ENCODE measurements at regions not wholly inside any gene's neighbourhood (a gene's known extent, or its start where the extent isn't known, plus 50 kb on each side); places are given as distances from the start of the nearest gene placed in this dataset.

- TF ChIP-seq CTCF (IDR thresholded peaks at IDR 0.05 in 2 of 3, conservative IDR thresholded peaks at IDR 0.05 in 1 of 3; ENCODE audit: borderline replicate concordance in 1 of 3, insufficient read depth in 1 of 3, low read depth in 2 of 3, low read length in 2 of 3): no peak
- no peak for TF ChIP-seq EZH2 (IDR thresholded peaks at IDR 0.05)
- TF ChIP-seq, protein P1, sequence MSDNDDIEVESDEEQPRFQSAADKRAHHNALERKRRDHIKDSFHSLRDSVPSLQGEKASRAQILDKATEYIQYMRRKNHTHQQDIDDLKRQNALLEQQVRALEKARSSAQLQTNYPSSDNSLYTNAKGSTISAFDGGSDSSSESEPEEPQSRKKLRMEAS (IDR thresholded peaks at IDR 0.05): no peak
- TF ChIP-seq ZFX (IDR thresholded peaks at IDR 0.05): no peak
- TF ChIP-seq RAD21 (IDR thresholded peaks at IDR 0.05; ENCODE audit: low read depth): no peak
- no peak for TF ChIP-seq POLR2A (IDR thresholded peaks at IDR 0.05; ENCODE audit: borderline replicate concordance, extremely low read depth, insufficient read depth, insufficient read length)
- no peak for TF ChIP-seq FOSL1 (IDR thresholded peaks at IDR 0.05; ENCODE audit: low read depth)
- TF ChIP-seq ZNF274 (IDR thresholded peaks at IDR 0.05; ENCODE audit: low read depth, low read length): no peak
- TF ChIP-seq POLR2AphosphoS5 (IDR thresholded peaks at IDR 0.05; ENCODE audit: low read depth, low read length): no peak
- no peak for TF ChIP-seq CEBPB (IDR thresholded peaks at IDR 0.05; ENCODE audit: low read depth)
- no peak for TF ChIP-seq REST (IDR thresholded peaks at IDR 0.05; ENCODE audit: low read depth)
- TF ChIP-seq EZH2phosphoT487 (IDR thresholded peaks at IDR 0.05; ENCODE audit: borderline replicate concordance): no peak
- no peak for TF ChIP-seq EGR1 (IDR thresholded peaks at IDR 0.05; ENCODE audit: low read depth)
Observed at GRCh38 chr3:139745831-139746230, 68.1 kb upstream of the NMNAT3 start.

Measured in HCT116 (cell line).